GM18907 (cell line): ENCODE measurements at regions not wholly inside any gene's neighbourhood (a gene's known extent, or its start where the extent isn't known, plus 50 kb on each side); places are given as distances from the start of the nearest gene placed in this dataset.
"Not testable (repeated sequence)": the region's sequence is repeated elsewhere in the genome, so short reads cannot be mapped to it uniquely, and the experiment has no call there.

ENCODE experiments used
- ATAC-seq: cut with Tn5 transposase; IDR thresholded peaks from one replicate; pipeline ENCODE4 v1.9.1; 2021; ENCODE audit warnings: mild to moderate bottlenecking, moderate library complexity; ENCODE audit not compliant: unreplicated experiment

DNA sequence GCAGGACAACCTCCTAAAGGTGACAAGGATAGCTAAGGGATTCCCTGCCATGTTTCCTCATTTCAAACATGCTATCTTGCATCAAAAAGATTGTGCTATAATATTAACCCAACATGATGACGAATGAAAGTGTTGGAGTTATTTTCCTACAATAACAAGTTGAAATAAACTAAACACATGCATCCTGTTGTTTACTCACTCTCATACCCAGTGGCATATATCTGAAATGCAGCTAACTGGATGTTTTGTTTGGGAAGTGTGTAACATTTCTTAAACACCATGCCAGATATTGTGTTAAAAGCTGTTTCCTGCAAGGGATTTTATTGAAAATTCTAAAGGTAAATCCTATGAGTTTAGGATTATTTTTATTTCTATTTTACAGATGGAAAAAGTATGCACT lies 139.6 kb downstream of the TFPI2 start:
- no peak for ATAC-seq

DNA sequence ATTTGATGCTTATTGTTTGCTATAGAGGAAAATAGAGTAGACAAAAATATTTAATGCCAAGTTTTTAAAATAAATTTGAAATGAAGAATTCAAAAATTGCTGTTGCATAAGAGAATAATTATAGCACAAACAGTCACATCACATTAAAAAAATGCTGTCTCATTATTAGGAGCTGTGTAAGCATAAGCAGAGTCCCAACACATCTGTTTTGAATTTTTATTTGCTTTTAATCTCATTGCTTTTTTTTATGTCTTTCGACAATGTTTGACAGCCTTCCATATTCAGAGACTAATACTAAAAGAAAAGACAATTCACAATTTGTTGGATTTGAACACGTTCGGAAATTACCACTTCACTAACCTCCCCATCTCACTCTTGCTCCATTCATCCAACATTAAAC lies 143.5 kb downstream of the TFPI2 start:
- ATAC-seq = no peak

DNA sequence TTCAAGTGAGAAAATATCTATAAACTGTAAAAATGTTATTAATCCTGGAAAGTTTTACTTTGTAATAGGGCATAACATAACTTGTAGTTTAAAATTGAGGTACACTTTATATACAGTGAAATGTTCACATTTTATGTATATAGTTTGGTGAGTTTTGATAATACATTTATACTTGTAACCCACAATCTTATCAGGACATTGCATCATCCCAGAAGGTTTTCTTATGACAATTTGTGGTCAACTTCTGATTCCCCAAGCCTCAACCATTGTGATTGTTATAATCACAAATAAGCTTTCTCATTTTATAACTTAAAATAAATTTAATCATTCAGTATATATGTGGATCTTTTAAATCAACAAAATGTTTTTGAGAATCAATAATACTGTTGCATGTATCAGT lies 151.1 kb downstream of the TFPI2 start:
- no peak for ATAC-seq

DNA sequence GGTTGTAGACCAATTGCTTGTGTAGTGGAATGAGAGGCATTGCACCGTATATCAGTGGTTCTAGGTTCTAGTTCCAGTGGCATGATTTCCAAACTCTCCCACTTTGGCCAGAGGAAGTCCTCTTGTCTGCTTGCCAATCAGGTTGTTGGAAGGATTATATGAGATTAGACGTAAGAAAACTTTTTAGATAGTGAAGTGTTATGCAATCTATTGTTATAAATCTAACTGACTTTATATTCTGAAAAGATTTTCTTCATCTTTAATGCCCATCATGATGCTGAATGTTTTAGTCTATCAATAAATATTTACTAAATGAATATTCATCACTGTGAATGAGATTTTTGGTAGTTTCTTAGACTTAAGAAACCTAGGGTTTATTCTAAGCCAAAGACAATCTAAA lies 152.6 kb downstream of the TFPI2 start:
- ATAC-seq = no peak

DNA sequence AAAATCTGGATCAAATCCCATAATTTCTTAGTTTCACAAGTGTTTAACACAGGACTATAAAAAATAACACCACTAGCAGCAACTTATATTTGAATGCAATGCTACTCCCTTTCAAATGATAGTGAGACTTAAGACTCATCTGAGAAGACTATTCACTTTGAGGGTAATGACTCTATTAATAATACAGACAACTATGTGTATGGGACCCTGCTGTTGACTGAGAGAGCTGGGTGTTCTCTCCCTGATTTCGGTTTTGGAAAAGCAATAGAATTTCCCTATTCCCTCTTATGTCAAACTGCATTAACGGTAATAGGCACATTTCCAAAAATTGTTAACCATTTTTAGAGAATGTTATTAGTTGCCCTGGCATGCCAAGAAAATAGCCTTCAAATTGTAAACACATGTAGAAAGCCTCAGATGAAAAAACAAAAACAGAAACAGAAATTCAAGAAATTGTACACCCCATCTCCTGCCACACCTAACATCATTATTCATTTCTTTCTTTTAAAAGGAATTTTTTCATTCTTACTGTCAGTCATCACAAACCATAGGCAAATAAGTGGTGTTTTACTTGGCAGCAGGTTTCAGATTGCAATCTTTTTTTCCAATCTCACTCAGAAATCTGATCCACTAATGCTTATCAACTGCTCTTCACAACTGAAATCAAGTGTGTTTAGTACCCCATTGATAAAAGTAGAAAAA lies 153.7 kb downstream of the TFPI2 start:
- no peak for ATAC-seq

DNA sequence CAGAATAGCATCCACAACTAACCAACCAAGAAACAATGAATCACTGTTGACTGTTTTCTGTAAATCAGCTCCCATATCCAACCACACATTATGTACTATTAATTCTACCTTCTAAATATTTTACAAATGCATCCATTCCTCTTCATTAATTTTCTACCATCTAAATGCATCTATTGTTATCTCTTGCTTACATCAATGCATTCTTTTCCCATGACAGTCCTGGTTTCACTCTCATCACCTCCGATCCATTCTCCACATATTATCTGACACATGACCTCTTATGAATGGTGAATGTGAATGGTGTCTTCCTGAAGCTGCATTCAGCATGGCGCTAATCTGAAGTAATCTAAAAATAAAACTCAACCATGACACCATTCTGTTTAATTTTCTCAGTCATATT lies 153.8 kb upstream of the CALCR start:
- no peak for ATAC-seq

DNA sequence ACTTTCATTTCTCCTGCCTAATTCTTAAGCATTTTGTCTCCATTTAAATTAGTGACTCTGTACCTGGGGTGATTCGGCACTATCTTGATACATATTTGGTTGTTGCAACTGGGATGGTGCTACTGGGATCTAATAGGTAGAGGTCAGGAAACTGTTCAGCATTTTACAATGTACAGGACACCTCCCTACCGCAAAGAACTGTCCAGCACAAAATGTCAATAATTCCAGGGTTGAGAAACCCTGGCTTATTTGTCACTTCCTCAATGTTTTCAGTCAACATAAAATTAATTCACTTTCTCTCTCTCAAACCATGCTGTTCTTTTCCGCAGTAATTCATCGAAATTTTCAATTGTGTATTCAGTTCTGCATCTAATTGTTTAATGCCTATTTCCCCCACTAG lies 151.4 kb upstream of the CALCR start:
- no peak for ATAC-seq

DNA sequence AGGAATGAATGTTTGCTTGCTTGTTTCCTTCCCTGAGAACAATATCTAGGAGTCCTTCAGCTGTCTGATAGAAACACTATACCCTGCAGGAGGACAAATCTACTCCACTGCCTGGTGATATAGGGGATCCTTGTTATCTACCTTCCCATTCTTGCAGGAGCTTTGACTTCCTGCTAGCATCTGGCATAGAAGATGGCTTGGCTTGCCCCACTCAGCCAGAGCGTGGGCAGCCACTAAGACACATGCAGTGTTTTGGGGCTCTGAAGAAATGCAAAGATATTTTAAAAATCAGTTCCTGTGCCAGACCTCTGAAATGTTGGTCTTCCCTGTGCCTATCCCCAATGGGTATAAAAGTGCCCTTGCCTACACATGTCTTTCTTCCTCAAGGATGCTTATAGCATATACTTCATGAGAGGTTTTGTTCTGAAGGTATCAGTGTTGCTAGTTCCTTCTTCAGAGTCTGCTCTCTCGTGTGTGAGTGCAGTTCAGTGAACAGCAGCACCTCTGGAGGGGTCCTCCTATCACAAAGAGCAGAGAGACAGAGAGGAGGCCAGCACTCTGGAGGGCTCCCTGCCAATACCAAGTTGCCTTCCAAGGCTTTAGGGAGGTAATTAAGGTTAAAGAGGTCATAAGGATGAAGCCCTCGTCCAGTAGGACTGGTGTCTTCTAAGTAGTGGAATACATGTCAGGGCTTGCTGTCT lies 149.1 kb upstream of the CALCR start:
- ATAC-seq = no peak

DNA sequence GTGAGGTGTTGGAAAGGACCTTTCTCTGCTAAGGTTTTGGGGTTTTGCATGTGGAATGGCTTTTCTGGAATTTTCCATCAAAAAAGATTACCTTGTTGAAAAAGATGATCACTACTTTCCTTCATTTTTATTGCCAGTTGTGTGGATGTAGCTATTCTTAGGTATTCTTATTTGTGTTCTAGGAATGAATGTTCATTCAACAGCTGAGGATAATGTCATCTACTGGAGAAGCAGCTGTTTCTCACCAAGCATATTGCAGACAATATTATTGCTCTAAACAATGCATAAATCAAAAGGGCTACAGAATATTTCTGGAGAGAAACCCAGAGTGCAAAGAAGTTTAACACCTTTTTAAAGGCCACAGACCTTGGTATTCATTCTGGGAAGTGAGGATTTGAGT lies 145.6 kb upstream of the CALCR start:
- ATAC-seq = no peak

DNA sequence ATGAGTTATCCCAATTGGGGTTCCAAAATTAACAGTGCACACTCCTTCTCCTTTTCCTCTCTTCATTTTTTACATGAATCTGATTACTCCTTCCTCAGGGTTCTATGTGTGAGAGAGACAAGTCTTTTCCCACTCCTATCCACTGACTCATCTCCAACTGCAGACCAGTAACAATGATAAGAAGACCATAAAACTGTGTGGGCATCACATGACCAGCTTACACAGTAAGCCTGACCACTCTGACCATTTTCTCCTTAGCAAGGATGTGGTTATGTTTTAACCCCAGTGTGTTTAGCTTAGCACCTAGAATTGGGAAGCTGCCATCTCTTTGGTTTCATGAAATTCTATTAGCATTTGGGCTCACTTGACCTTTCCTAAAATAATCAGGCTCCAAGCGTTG lies 145.0 kb upstream of the CALCR start:
- ATAC-seq = no peak

DNA sequence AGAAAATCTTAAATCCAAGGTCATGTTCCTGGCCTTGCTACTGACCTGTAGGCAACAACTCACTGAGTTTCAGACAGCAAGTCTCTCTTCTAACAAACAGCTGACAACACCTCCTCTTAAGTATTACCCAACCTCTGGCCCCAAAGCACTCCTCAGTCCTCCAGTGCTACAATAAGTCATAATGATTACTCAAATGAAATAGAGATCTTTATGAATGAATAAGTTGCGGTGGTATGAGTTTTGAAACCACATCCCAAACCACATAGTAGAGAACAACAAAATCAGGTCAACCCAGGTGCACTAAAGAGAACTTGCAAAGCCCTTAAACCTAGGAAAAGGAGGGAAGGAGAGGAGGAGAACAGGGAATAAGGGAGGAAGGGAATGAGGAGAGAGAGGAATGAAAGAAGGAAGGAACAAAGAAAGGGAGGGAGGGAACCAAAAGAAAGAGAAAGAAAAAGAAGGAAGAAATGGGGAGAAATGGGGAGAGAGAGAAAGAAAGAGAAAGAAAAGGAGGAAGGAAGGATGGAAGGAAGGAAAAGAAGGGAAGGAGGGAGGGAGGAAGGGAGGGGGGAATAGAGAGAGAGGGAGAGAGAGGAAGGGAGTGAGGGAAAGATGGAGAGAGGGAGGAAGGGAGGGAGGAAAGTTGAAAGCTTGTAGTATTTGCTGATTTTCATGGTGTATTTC lies 142.8 kb upstream of the CALCR start:
- ATAC-seq = no peak

DNA sequence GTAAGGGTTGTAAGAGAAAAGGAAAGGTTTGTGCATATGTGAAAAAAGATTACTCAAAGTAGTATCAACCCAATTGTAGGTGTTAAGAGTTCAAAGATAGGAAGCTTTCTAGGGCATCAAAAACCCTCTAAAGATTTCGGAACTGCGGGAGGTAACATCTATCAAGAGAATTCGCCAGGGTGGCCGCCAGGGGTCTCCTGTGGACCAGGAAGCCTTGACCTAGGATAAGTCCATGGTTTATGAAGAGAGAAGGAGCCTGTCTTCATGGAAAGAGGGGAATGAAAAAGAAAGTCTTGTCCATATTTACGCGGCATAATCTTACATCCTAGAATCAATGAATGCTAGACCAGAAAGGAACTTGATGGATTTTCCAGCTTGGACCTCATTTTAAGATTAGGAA lies 140.7 kb upstream of the CALCR start:
- ATAC-seq = peak; percentile 53

DNA sequence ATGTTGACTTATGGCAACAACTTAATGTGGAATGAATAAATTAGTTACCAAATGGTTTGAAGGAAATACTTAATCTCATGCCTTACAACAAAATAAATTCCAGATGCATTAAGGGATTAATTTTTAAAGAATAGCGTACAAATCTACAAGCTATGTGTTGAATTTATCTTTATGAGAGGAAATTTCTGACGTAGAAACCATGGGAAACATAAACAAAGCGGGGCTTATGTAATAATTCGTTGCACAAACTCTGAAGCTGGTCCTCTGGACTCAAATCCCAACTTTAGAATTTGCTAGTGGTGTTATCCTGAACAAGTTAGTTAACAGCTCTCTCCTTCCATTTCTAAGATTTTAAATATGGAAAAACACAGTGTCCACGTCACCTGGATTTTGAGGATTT lies 137.4 kb upstream of the CALCR start:
- no peak for ATAC-seq

DNA sequence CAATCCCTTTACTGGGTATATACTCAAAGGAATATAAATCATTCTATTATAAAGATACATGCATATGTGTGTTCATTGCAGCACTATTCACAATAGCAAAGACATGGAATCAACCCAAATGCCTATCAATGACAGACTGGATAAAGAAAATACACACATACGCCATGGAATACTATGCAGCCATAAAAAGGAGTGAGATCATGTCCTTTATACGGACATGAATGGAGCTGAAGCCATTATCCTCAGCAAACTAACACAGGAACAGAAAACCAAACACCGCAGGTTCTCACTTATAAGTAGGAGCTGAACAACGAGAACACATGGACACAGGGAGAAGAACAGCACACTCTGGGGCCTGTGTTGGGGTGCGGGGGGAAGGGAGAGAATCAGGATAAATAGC lies 133.7 kb upstream of the CALCR start:
- ATAC-seq = not testable (repeated sequence)

DNA sequence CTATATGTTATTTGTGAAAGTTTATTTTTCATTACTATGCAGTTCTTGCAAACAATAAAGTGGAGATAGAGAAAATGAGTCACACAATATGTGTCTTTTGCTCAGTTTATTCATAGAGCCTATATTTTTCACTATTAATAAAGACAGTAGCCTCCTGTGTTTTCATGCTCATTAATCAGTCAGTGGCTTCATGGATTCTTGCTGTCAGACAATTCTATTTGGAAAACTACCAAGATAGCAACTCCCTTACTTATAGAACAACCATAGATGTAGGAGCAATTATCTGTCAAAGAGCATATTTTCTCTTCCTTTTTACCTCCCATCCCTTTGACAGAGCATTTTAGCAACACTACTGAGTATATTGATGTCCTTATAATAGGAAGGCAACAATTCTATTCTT lies 132.7 kb upstream of the CALCR start:
- ATAC-seq = no peak

DNA sequence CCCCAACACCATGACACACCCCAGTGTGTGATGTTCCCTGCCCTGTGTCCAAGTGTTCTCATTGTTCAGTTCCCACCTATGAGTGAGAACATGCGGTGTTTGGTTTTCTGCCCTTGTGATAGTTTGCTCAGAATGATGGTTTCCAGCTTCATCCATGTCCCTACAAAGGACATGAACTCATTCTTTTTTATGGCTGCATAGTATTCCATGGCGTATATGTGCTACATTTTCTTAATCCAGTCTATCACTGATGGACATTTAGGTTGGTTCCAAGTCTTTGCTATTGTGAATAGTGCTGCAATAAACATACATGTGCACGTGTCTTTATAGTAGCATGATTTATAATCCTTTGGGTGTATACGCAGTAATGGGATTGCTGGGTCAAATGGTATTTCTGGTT lies 131.6 kb upstream of the CALCR start:
- ATAC-seq = not testable (repeated sequence)

DNA sequence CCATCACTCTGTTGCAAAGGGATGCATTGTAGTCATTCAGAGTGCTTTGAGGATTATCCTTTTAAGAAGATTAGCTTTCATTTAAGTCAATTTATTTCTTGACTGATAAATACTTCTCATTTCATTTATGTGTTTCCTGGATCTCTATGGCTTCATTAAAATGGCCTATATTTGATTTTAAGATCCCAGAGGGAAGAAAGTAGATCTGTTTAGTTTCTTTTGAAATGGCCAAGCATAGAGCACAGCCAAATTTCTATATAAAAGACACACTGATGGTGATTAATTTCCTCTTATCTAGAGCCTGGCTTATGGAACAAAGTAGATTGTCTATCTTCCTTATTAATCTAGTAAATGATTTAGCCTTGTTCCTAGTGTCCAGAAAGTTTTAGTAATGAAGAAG lies 129.7 kb upstream of the CALCR start:
- ATAC-seq = no peak

DNA sequence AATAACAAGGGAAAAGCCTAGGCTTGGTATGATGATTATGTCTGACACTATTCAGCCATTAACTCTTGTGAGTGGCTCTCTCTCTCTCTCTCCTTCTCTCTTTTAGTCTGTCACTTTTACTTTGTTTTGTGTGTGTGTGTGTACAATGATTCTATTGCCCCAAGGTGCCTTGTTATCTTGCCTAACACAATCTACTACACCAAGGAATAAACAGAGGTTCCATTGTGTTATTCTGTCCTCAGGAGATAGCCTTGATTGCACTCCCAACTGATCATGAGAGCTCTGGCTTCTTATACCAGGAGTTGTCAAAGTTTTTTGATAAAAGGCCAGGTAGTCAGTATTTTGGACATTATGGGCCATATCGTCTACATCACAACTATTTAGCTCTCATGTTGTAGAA lies 123.4 kb upstream of the CALCR start:
- no peak for ATAC-seq

DNA sequence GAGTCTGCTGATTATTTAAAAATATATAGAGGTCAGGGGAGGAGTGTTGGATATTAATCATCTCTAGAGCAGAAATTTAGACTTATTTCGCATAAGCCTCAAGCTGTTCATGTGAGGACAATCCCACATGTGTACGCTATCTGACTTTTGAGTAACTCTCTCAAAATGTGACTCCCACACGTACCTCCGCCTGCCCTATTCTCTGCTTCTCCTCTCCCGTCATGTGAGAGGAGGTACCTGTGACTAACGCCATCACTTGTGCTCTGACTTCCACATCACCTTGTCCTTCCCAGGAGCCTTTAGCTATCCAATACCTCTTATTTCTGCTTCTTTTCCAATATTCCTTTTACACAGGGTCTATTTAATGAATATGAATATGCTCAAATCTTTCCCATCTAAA lies 119.3 kb upstream of the CALCR start:
- ATAC-seq = no peak

DNA sequence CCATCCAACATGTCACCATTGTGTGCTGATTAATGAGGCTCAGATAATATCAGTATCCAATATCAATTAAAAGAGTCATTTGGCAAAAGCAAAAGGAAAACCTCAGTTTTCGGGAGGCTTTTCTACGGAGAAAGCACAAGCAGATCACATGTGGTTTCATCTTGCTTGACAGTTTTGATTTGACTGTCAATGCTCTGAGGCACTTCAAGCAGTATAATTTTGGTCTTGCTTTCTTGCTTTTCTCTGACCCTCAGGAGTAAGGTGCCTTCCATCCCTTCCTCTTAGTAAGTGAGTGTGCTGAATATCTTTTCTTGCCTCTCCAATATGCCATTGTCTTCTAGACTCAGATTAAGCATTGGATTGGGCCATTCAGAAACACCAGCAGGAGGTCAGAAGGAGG lies 115.5 kb upstream of the CALCR start:
- ATAC-seq = no peak

DNA sequence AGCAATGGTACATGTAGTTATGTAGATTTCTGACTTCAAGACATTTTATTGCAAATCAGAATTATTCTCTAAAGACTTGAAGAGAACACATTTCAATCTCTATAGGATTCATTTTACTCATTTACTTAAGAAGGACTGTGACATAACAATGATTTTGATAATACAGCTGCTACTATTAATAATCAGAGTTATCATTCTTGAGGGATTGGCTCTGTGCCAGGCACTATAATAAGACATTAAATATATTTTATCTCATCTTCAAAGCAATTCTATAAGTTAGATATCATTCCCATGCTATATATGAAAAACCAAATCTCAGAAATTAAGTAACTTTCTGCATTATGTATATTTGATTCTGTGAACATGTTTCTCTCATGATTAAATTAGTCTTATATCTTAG lies 103.7 kb upstream of the CALCR start:
- ATAC-seq = no peak

DNA sequence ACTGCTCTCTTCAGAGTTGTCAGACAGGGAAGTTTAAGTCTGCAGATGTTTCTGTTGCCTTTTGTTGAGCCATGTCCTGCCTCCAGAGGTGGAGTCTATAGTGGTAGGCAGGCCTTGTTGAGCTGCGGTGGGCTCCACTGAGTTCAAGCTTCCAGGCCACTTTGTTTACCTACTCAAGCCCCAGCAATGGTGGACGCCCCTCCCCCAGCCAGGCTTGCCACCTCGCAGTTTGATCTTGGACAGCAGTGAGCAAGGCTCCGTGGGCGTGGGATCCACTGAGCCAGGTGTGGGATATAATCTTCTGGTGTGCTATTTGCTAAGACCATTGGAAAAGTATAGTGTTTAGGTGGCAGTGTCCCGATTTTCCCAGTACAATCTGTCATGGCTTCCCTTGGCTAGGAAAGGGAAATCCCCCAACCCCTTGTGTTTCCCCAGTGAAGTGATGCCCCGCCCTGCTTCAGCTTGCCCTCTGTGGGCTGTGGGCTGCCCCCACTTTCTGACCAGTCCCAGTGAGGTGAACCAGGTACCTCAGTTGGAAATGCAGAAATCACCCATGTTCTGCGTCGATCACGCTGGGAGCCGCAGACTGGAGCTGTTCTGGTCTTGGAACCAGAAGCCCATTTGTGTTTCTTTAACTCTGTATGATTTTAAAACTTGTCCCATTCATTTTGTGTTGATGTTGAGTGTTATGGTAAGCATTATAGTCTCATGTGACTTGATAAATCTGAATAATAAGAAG lies 89.2 kb upstream of the CALCR start:
- ATAC-seq = no peak
